Mesendoderm (in vitro differentiated cells): ENCODE measurements at regions not wholly inside any gene's neighbourhood (a gene's known extent, or its start where the extent isn't known, plus 50 kb on each side); places are given as distances from the start of the nearest gene placed in this dataset.

Experiments used
- DNase-seq: peaks from one replicate; pipeline ENCODE4 v3.0.0; 2013
- H2AK5ac ChIP-seq: 2 replicates; pipeline ENCODE4 v1.6.1; 2013; ENCODE audit warnings: low read length, inconsistent platforms
- H2BK120ac ChIP-seq: 2 replicates; pipeline ENCODE4 v1.6.1; 2013; ENCODE audit warnings: low read depth, mild to moderate bottlenecking, low read length, moderate library complexity, mixed read lengths
- H2BK15ac ChIP-seq: replicated peaks from 2 replicates; pipeline ENCODE4 v1.6.1; 2013; ENCODE audit warnings: low read depth, mild to moderate bottlenecking, moderate library complexity
- H2BK5ac ChIP-seq: 2 replicates; pipeline ENCODE4 v1.6.1; 2013; ENCODE audit warnings: low read length, inconsistent platforms
- H3K18ac ChIP-seq: 2 replicates; pipeline ENCODE4 v1.6.1; 2013; ENCODE audit warnings: mild to moderate bottlenecking, low read length, mixed read lengths
- H3K23ac ChIP-seq: one replicate; pipeline ENCODE4 v1.6.1; 2013; ENCODE audit warnings: low read length
- H3K27ac ChIP-seq: 2 replicates; pipeline ENCODE4 v1.5.1; 2013; ENCODE audit warnings: low read depth, mild to moderate bottlenecking, inconsistent platforms, low read length, moderate library complexity
- H3K27me3 ChIP-seq: 2 replicates; pipeline ENCODE4 v1.6.1; 2013; ENCODE audit warnings: low read length, control low read depth, mild to moderate bottlenecking, inconsistent platforms; ENCODE audit not compliant: insufficient read depth, poor library complexity
- H3K36me3 ChIP-seq: 2 replicates; pipeline ENCODE4 v1.6.1; 2013; ENCODE audit warnings: low read length, inconsistent platforms; ENCODE audit not compliant: control insufficient read depth, insufficient read depth
- H3K4ac ChIP-seq: one replicate; pipeline ENCODE4 v1.6.1; 2013; ENCODE audit warnings: low read depth, mild to moderate bottlenecking, low read length, moderate library complexity
- H3K4me1 ChIP-seq: 2 replicates; pipeline ENCODE4 v1.6.1; 2013; ENCODE audit warnings: low read depth, low read length, inconsistent platforms; ENCODE audit not compliant: control insufficient read depth
- H3K4me2 ChIP-seq: 2 replicates; pipeline ENCODE4 v1.6.1; 2013; ENCODE audit warnings: low read length
- H3K4me3 ChIP-seq: 2 replicates; pipeline ENCODE4 v1.5.1; 2013; ENCODE audit warnings: mild to moderate bottlenecking, low read length
- H3K56ac ChIP-seq: one replicate; pipeline ENCODE4 v1.6.1; 2013; ENCODE audit warnings: low read length
- H3K79me1 ChIP-seq: 2 replicates; pipeline ENCODE4 v1.6.1; 2013; ENCODE audit warnings: low read length, inconsistent platforms
- H3K79me2 ChIP-seq: 2 replicates; pipeline ENCODE4 v1.6.1; 2013; ENCODE audit warnings: mild to moderate bottlenecking, low read length; ENCODE audit not compliant: control insufficient read depth, insufficient read depth
- H3K9ac ChIP-seq: 2 replicates; pipeline ENCODE4 v1.6.1; 2013; ENCODE audit warnings: low read length, inconsistent platforms
- H4K5ac ChIP-seq: one replicate; pipeline ENCODE4 v1.6.1; 2013; ENCODE audit warnings: low read length
- H4K8ac ChIP-seq: one replicate; pipeline ENCODE4 v1.6.1; 2013; ENCODE audit warnings: low read depth, mild to moderate bottlenecking, control low read depth, low read length, moderate library complexity
- WGBS: extraction: QIAGEN DNeasy Blood & Tissue Kit; methylation state at CpG from one replicate; pipeline ENCODE4 v1.1.7; 2013; ENCODE audit warnings: low lambda C conversion rate, missing lambda C conversion rate; ENCODE audit not compliant: insufficient coverage; ENCODE audit errors: extremely low coverage; 5-methylcytosine and 5-hydroxymethylcytosine counted together

DNA sequence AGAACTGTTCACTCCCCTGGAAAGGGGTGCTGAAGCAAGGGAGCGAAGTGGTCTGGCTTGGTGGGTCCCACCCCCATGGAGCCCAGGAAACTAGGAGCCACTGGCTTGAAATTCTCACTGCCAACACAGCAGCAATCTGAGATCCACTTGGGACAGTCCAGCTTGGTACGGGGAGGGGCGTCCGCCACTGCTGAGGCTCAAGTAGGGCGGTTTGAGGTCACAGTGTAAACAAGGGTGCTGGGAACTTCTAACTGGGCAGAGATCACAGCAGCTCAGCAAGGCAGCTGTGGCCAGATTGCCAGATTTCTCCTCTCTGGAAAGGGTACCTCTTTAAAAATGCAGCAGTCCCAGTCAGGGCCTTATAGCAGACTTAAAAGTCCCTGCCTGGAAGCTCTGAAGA, 53.9 kb upstream of the GALNTL6 start:
- Histone ChIP-seq H3K18ac (no peak overlapping the region), H3K27ac (no peak overlapping the region), H3K56ac (no peak overlapping the region), H3K23ac (no peak overlapping the region), H3K9ac (no peak overlapping the region), H2AK5ac (no peak overlapping the region), H4K8ac (no peak overlapping the region), H3K4ac (no peak overlapping the region), H3K4me3 (no peak overlapping the region), H3K79me1 (no peaks in the 10 kb centered on the region), H3K79me2 (no peaks in the 10 kb centered on the region), H2BK5ac (no peak overlapping the region), H3K4me2 (no peak overlapping the region), H3K27me3 (no peaks in the 10 kb centered on the region), H4K5ac (no peak overlapping the region), H3K4me1 (no peaks in the 10 kb centered on the region), H2BK15ac (no peak overlapping the region), H2BK120ac (no peak overlapping the region), H3K36me3 (no peaks in the 10 kb centered on the region)
- DNase-seq, result no peak
- no CpG with 5 or more reads among the region's 5 CpGs for WGBS

DNA sequence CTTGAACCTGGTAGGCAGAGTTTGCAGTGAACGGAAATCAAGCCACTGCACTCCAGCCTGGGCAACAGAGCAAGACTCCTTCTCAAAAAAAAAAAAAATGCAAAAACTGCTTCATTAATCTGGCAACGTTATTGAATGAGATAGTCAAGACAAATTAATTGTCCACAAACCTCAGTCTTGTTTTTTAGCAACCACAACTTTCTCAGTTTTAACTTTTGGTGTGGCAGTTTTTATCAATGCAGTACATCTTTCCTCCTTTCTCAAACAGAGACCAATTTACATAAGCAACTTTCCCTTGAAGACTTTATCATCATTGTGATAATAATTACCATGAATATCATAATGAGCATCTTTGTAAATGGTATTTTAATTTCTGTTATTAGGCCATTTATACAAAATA, 61.7 kb upstream of the GALNTL6 start:
- no peak for DNase-seq
- H3K4me3 ChIP-seq, result no peak overlapping the region
- no peak overlapping the region for H2BK5ac ChIP-seq
- H4K5ac ChIP-seq, result no peak overlapping the region
- H3K27me3 ChIP-seq, result no peaks in the 10 kb centered on the region
- no peaks in the 10 kb centered on the region for H3K4me1 ChIP-seq
- no peak overlapping the region for H2BK120ac ChIP-seq
- no peak overlapping the region for H3K18ac ChIP-seq
- H3K23ac ChIP-seq, result no peak overlapping the region
- H3K27ac ChIP-seq, result no peak overlapping the region
- no peaks in the 10 kb centered on the region for H3K79me1 ChIP-seq
- H3K4me2 ChIP-seq, result no peak overlapping the region
- no peak overlapping the region for H3K56ac ChIP-seq
- H3K79me2 ChIP-seq, result no peaks in the 10 kb centered on the region
- WGBS, result no CpG with 5 or more reads among the region's 2 CpGs
- no peak overlapping the region for H3K9ac ChIP-seq
- H3K4ac ChIP-seq, result no peak overlapping the region
- no peak overlapping the region for H2AK5ac ChIP-seq
- H4K8ac ChIP-seq, result no peak overlapping the region
- no peaks in the 10 kb centered on the region for H3K36me3 ChIP-seq
- no peak overlapping the region for H2BK15ac ChIP-seq

DNA sequence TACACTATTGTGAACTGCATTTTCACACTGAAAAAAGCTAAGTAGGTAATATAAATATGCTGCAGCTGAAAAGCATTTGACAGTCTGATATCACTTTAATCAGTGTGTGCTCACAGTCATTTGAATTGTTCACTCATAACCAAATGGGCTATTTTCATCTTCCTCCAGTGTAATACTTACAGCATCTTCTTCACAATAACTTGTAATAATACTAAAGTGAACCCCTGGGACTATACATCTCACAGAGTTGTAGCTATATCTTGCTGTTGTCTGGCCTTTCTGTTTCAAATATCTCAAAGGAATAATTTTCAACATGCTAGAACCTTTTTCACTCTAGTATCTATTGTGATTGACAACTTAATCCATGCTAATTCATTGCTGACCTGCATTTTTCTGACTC, 66.8 kb upstream of the GALNTL6 start:
- no peaks in the 10 kb centered on the region for H3K27me3 ChIP-seq
- H3K4me2 ChIP-seq, result no peak overlapping the region
- no peak overlapping the region for H3K4me3 ChIP-seq
- H3K9ac ChIP-seq, result no peak overlapping the region
- no peaks in the 10 kb centered on the region for H3K79me2 ChIP-seq
- H3K4me1 ChIP-seq, result no peaks in the 10 kb centered on the region
- H3K36me3 ChIP-seq, result no peaks in the 10 kb centered on the region
- no peak overlapping the region for H3K4ac ChIP-seq
- no peak overlapping the region for H3K56ac ChIP-seq
- no peak overlapping the region for H4K8ac ChIP-seq
- no peaks in the 10 kb centered on the region for H3K79me1 ChIP-seq
- H2BK120ac ChIP-seq, result no peak overlapping the region
- H3K27ac ChIP-seq, result no peak overlapping the region
- no peak overlapping the region for H2BK5ac ChIP-seq
- H4K5ac ChIP-seq, result no peak overlapping the region
- DNase-seq, result no peak
- H3K23ac ChIP-seq, result no peak overlapping the region
- H3K18ac ChIP-seq, result no peak overlapping the region
- H2BK15ac ChIP-seq, result no peak overlapping the region
- no peak overlapping the region for H2AK5ac ChIP-seq

DNA sequence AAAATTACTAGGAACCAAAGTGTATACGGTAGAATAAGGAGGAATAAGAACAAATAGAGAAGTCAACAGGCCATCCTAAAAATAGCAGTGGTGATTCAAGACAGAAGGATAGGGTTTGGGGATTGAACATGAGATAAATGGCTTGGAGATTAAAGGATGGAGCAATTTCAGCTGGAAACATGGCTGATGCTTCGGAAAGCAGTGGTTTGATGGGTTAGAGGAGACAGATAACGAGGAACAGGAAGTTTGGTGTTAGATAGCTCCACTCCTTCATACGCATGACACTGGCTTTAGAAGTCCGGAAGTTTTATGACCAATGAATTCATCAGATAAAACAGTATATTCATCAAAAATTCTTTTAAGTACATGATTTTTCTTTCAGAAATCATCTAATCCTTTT, 70.8 kb upstream of the GALNTL6 start:
- Histone ChIP-seq H3K4ac (no peak overlapping the region), H4K5ac (no peak overlapping the region), H3K56ac (no peak overlapping the region), H3K79me1 (no peaks in the 10 kb centered on the region), H3K4me3 (no peak overlapping the region), H3K79me2 (no peaks in the 10 kb centered on the region), H3K9ac (no peak overlapping the region), H3K27ac (no peak overlapping the region), H3K4me2 (no peak overlapping the region), H3K36me3 (no peaks in the 10 kb centered on the region), H2BK15ac (no peak overlapping the region), H3K23ac (no peak overlapping the region), H3K18ac (no peak overlapping the region), H2AK5ac (no peak overlapping the region), H4K8ac (no peak overlapping the region), H2BK5ac (no peak overlapping the region), H3K4me1 (no peaks in the 10 kb centered on the region), H3K27me3 (no peaks in the 10 kb centered on the region), H2BK120ac (no peak overlapping the region)
- DNase-seq, result no peak
- WGBS, result no CpG with 5 or more reads among the region's 5 CpGs

DNA sequence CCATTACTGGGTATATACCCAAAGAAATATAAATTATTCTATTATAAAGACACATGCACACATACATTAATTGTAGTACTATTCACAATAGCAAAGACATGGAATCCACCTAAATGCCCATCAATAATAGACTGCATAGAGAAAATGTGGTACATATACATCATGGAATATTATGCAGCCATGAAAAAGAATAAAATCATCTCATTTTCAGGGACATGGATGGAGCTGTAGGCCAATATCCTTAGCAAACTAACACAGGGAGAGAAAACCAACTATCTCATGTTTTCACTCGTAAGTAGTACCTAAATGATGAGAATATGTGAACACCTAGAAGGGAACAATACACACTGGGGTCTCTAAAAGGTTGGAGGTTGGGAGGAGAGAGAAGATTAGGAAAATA, 86.0 kb upstream of the GALNTL6 start:
- Histone ChIP-seq H3K23ac (no peak overlapping the region), H4K8ac (no peak overlapping the region), H3K56ac (no peak overlapping the region), H2AK5ac (no peak overlapping the region), H3K4me1 (no peaks in the 10 kb centered on the region), H3K4ac (no peak overlapping the region), H3K36me3 (no peaks in the 10 kb centered on the region), H2BK120ac (no peak overlapping the region), H2BK5ac (no peak overlapping the region), H3K4me2 (no peak overlapping the region), H3K27me3 (no peaks in the 10 kb centered on the region), H3K79me2 (no peaks in the 10 kb centered on the region), H3K4me3 (no peak overlapping the region), H2BK15ac (no peak overlapping the region), H3K79me1 (no peaks in the 10 kb centered on the region), H3K18ac (no peak overlapping the region), H3K27ac (no peak overlapping the region), H4K5ac (no peak overlapping the region), H3K9ac (no peak overlapping the region)
- DNase-seq, result no peak
- WGBS, result no CpG with 5 or more reads among the region's 1 CpG

DNA sequence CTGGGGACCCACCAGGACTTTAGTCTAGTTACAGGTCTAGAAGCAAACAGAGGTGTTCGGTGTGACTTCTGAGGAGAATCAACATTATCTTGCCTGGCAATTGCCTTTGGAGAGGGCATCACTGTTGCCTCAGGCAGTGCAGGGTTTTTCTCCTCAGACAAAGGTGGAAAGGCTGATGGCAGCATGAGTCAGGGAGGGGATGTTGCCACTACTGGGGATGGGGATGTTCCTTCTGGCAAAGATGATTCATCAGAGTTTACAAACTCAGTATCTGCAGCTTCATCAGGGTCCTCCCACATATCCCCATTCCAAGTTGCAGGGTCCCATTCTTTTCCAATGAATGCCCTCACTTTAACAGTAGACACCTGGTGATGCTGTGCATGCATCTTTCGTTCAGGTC, 91.3 kb upstream of the GALNTL6 start:
- Histone ChIP-seq H3K4me2 (no peak overlapping the region), H3K4ac (no peak overlapping the region), H2BK5ac (no peak overlapping the region), H3K18ac (no peak overlapping the region), H4K5ac (no peak overlapping the region), H3K56ac (no peak overlapping the region), H3K23ac (no peak overlapping the region), H3K9ac (no peak overlapping the region), H2BK120ac (no peak overlapping the region), H2AK5ac (no peak overlapping the region), H3K4me3 (no peak overlapping the region), H3K4me1 (no peaks in the 10 kb centered on the region), H4K8ac (no peak overlapping the region), H3K79me1 (no peaks in the 10 kb centered on the region), H2BK15ac (no peak overlapping the region), H3K36me3 (no peaks in the 10 kb centered on the region), H3K27me3 (no peaks in the 10 kb centered on the region), H3K79me2 (no peaks in the 10 kb centered on the region), H3K27ac (no peak overlapping the region)
- DNase-seq, result no peak
- no CpG with 5 or more reads among the region's 2 CpGs for WGBS
